Ovary (tissue), 7 donors: ENCODE measurements at regions not wholly inside any gene's neighbourhood (a gene's known extent, or its start where the extent isn't known, plus 50 kb on each side); places are given as distances from the start of the nearest gene placed in this dataset.

Source experiments
- DNase-seq, 5 donors: peaks; one replicate each; pipeline ENCODE4 v3.0.0-alpha.2; 2019 to 2020
- H3K27ac ChIP-seq, 2 donors: fragments of 200-600 bp; one replicate each; pipeline versions ENCODE4 v1.5.1 to v1.8.0; 2019 to 2022
- H3K27me3 ChIP-seq: fragments of 200-600 bp; one replicate; pipeline ENCODE4 v1.8.0; 2022
- H3K36me3 ChIP-seq: fragments of 200-600 bp; sonication (generic); one replicate; pipeline ENCODE4 v1.5.1; 2019
- H3K4me1 ChIP-seq: one replicate; pipeline ENCODE4 v1.8.1; 2013; ENCODE audit warnings: mild to moderate bottlenecking, moderate library complexity; ENCODE audit not compliant: insufficient read depth
- H3K4me3 ChIP-seq: fragments of 200-600 bp; sonication (generic); one replicate; pipeline ENCODE4 v1.5.1; 2017
- H3K9me3 ChIP-seq, 2 donors: fragments of 200-600 bp in 1 of 2; sonication (generic) in 1 of 2; one replicate each; pipeline versions ENCODE4 v1.5.1 to v1.8.1; 2013 to 2019; ENCODE audit warnings: mild to moderate bottlenecking in 1 of 2, moderate library complexity in 1 of 2
- EP300 ChIP-seq: sonication (generic); formaldehyde crosslinking; IDR thresholded peaks from one replicate; pipeline ENCODE4 v1.6.1; 2017; ENCODE audit warnings: antibody characterized with exemption
- POLR2A ChIP-seq: fragments of 450-650 bp; IDR thresholded peaks from one replicate; pipeline ENCODE4 v1.6.1; 2017; ENCODE audit warnings: antibody characterized with exemption, mild to moderate bottlenecking, moderate library complexity
- WGBS, 3 donors: extraction: QIAGEN DNeasy Blood & Tissue Kit in 1 of 3; methylation state at CpG; one replicate each; pipeline versions ENCODE4 v1.1.5 to v1.1.7; 2013 to 2017; 5-methylcytosine and 5-hydroxymethylcytosine counted together
- intact Hi-C, 4 donors: fragments of 100-400 bp; cut with DNase I; formaldehyde crosslinking; loops; one replicate each; pipeline versions ENCODE4 v1.11.0 to v1.15.1; 2022 to 2023
- TF ChIP-seq, protein P1 (sequence below), 3 donors: fragments of 450-650 bp in 2 of 3; fragments of 200-600 bp in 1 of 3; IDR thresholded peaks; one replicate each; pipeline versions ENCODE4 v1.5.1 to v1.8.0; 2016 to 2022; ENCODE audit warnings: antibody characterized with exemption in 3 of 3, mild to moderate bottlenecking in 1 of 3
- donor health status: DM: no; HTN: no; CAD: no; lungs with moderate emphysema.
- donor health status: DM: no; HTN: no; CAD: no.
- donor health status: Bipolar disorder and iron deficiency.
- donor health status: DM: no; HTN: no; CAD: no.
- donor health status: DM: yes; HTN: yes; CAD: no.

DNA sequence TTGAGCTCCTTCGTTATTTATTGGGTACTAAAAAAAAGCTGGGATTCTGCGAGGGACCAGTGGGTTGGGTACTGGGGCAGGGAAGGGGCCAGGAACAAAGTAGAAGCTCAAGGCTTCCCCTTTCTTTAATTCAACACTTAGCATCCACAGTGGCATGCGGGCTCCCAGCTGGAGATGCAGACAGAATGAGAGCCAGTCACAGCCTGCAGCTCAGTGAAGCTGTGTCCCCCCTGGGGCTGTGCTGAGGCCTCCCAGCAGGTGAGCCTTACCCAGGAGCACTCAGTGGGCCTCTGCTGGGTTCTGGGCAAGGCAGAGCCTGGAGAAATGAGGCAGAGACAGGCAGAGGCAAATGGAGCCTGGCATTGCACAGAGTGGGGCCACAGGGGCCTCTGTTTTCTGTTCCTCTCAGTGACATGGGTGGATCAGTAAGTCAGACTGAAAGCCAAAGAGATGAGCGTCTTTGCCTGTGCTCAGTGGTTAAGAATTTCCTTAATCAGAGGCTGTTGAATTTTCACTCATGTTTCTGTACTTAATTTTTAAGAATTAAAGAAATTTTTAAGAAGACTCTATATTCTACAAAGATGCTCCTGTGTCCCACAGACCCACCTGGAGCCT lies 181.4 kb upstream of the RBPJ start:
- H3K36me3 ChIP-seq, result no peaks in the 10 kb centered on the region
- TF ChIP-seq, protein P1, sequence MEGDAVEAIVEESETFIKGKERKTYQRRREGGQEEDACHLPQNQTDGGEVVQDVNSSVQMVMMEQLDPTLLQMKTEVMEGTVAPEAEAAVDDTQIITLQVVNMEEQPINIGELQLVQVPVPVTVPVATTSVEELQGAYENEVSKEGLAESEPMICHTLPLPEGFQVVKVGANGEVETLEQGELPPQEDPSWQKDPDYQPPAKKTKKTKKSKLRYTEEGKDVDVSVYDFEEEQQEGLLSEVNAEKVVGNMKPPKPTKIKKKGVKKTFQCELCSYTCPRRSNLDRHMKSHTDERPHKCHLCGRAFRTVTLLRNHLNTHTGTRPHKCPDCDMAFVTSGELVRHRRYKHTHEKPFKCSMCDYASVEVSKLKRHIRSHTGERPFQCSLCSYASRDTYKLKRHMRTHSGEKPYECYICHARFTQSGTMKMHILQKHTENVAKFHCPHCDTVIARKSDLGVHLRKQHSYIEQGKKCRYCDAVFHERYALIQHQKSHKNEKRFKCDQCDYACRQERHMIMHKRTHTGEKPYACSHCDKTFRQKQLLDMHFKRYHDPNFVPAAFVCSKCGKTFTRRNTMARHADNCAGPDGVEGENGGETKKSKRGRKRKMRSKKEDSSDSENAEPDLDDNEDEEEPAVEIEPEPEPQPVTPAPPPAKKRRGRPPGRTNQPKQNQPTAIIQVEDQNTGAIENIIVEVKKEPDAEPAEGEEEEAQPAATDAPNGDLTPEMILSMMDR (IDR thresholded peaks at IDR 0.05), result no peak
- TF ChIP-seq POLR2A (no peak), EP300 (no peak)
- 90 to 95% (median 94%) methylated on average over 4 of the region's 4 CpGs for WGBS, 3 donors
- intact Hi-C loops, result no loop called here
- no peak overlapping the region for H3K27ac ChIP-seq
- no peak for DNase-seq
- no peaks in the 10 kb centered on the region for H3K27me3 ChIP-seq
- no peak overlapping the region for H3K4me3 ChIP-seq
- H3K4me1 ChIP-seq, result no peaks in the 10 kb centered on the region
- H3K9me3 ChIP-seq, result no peaks in the 10 kb centered on the region

DNA sequence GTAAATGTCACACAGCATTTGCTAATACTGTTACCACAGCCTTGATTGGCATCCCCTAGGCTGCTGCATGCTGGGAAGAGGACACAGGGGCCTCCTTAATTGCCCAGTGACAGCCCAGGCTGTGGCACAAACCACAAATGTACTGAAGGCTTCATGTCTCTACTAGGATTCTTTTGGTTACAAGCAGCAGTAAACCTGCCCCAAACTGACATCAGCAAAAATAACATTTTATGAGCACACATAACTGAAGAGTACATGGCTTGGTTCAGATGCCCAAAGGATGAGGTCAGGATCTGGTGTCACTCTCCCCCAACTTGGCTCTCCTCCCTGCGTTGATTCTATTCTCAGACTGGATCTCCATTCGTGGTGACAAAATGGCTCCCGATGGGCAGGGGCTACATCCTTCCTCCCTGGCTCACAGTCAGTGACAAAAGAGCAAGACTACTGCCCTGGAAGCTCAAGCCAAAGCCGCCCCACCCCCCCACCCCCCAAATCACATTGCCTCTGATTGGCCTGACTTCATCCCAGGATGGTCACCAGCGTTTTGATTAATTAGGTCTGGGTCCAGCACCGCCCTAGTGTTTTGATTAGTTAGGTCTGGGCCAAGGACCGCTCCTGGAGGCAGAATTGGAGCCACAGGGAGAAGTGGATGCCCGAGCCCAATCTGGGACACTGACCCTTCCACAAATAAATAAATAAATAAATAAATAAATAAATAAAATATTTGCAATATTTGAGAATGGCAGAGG lies 180.5 kb upstream of the RBPJ start:
- no peak for DNase-seq
- TF ChIP-seq EP300 (no peak), POLR2A (no peak)
- TF ChIP-seq, protein P1 (IDR thresholded peaks at IDR 0.05), result no peak
- H3K4me3 ChIP-seq, result no peak overlapping the region
- no peaks in the 10 kb centered on the region for H3K36me3 ChIP-seq
- 86 to 90% (median 88%) methylated on average over 8 of the region's 8 CpGs for WGBS, 3 donors
- no peaks in the 10 kb centered on the region for H3K4me1 ChIP-seq
- H3K9me3 ChIP-seq, result no peaks in the 10 kb centered on the region
- no peak overlapping the region for H3K27ac ChIP-seq
- intact Hi-C loops, result no loop called here
- no peaks in the 10 kb centered on the region for H3K27me3 ChIP-seq

DNA sequence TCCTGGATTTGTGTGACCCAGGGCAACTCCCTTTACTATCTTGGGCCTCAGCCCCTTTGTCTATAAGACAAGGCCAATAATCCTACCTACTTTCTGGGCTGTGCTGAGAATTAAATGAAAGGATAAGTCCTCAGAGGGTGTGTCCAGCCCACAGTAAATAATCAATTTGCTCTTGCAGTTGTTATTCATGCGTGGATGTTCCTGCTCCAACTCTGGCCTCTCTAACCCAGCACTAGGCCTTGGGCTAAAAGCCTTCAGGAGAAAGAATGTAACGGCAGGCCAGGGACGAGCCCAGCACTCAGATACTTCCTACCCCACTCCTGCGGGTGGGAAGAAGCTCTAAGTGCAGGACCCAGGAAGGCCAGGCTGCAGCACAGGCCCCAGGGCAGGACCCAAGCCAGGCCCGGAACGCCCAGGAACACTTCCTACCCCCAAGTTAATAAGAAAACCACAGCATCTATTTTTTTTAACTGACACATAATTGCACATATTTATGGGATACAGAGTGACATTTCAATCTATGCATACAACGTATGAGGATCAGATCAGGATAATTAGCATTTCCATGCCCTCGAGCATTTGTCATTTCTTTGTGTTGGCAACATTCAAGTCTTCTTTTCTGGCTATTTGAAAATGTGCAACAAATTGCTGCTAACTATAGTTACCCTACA lies 179.6 kb upstream of the RBPJ start:
- no peaks in the 10 kb centered on the region for H3K27me3 ChIP-seq
- no peak for DNase-seq
- WGBS, 3 donors, result 64 to 80% (median 80%) methylated on average over 8 of the region's 8 CpGs
- H3K4me1 ChIP-seq, result no peaks in the 10 kb centered on the region
- intact Hi-C loops, result no loop called here
- TF ChIP-seq POLR2A, result no peak
- TF ChIP-seq, protein P1 (IDR thresholded peaks at IDR 0.05), result no peak
- TF ChIP-seq EP300, result no peak
- H3K27ac ChIP-seq, result no peak overlapping the region
- H3K4me3 ChIP-seq, result no peak overlapping the region
- H3K36me3 ChIP-seq, result no peaks in the 10 kb centered on the region
- no peaks in the 10 kb centered on the region for H3K9me3 ChIP-seq

DNA sequence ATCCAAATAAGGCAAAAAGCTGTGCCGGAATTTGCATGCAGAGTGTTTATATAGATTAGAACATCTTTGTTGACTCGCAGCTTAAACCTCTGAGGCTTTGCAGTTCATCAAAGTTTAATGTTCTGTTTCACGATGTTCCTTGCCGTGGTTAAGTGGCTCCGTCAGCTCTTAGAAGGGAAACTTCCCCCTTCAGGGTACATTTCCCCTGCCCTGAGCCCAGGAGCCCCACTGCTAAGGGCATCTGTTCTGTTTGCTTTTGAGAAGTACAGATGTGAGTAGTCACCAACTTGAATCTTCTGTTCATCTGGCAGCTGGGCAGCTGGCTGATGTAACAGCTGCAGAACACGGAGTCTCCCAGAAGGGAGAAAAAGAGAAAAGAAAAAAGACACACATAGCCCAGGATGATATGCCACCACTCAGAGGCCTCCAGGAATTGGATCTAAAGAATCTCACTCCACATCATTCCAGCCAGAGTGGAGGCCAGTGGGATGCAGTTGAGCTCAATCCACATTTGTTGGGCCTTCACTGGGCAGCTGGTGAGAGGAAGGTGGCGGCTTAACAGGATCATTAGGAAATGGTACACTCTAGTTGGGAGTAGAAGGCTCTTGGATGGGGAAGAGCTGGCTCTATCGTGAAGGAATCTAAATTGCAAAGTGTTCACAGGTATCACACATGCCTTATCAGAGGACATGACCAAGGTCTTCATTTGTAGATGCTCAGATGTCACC lies 178.7 kb upstream of the RBPJ start:
- WGBS, 3 donors, result 35 to 39% (median 38%) methylated on average over 8 of the region's 8 CpGs
- Histone ChIP-seq H3K4me3 (no peak overlapping the region), H3K9me3 (no peaks in the 10 kb centered on the region), H3K27me3 (no peaks in the 10 kb centered on the region), H3K27ac (no peak overlapping the region), H3K4me1 (no peaks in the 10 kb centered on the region), H3K36me3 (no peaks in the 10 kb centered on the region)
- intact Hi-C loops, result no loop called here
- TF ChIP-seq EP300 (no peak), POLR2A (no peak)
- TF ChIP-seq, protein P1 (IDR thresholded peaks at IDR 0.05), result no peak
- peak in 1 of 5 donors; percentile 45 for DNase-seq
